Stimulated activated CD4-positive, alpha-beta T cell treated with anti-CD3 and anti-CD28 coated beads, Interleukin-1b, Interleukin-23, amount 100 ng/mL, for 48 hours (primary cell): ENCODE measurements at regions not wholly inside any gene's neighbourhood (a gene's known extent, or its start where the extent isn't known, plus 50 kb on each side); places are given as distances from the start of the nearest gene placed in this dataset.

Source experiments
- DNase-seq: peaks from one replicate; pipeline ENCODE4 v3.0.0-alpha.2; 2020

DNA sequence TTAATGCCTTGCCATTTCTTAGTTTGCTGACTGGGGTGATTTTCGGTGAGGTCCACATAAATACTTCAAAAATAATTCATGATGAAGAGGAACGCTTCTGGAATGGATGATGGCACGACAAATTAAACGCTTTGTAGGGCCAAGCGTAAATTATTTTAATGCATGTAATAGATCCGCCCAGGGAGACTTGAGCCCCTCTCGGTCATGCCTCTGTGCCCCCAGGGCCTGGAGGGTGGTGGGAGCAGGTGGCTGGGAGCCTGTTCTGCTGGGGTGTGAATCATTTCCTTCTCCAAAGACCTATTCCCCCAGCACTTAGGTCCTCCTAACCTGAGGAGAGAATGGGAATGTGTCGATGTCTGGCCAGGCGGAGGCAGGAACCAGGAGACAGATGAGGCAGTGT, 350.6 kb downstream of the ZNF536 start:
- no peak for DNase-seq

DNA sequence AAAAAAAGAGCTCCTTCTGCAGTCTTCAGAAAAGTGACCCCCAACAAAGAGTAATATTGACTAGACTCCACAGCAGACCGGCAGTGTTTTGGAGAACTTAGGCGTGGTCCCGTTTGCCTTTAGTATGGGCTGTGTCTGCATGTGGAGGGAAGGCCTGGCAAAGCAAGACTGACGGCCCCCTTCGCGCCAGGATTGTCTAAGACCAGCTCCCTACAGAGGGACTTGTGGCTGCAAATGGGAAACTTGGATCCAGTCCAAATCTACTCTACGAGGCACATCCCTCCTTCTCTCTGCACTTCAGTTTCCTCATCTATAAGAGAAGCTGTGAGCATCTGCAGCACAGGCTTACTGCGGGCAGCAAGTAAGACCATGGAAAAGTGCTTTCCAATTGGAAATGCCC, 350.0 kb downstream of the ZNF536 start:
- DNase-seq = no peak

DNA sequence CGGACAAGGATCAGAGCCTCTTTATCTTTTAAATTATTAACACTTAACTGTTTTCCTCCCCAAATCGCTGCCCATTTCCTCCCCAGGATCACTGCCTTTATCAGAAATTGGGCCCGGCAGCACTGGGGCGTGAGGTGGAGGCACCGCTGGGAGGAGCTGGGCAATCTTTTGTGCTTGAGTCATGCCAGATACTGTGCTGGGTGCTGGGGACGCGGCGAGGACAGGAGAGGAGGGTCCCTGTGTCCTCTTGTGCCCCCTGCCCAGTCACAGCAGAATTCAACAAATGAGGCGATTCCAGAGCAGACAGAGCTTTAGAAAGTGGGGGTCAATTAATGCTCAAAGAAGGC, 347.8 kb downstream of the ZNF536 start:
- DNase-seq = no peak

GRCh38 chr19:30719189-30719998, 347.2 kb downstream of the ZNF536 start:
- no peak for DNase-seq

GRCh38 chr19:30718707-30719106, 346.5 kb downstream of the ZNF536 start:
- no peak for DNase-seq

- no peak for DNase-seq
These were observed 345.8 kb downstream of the ZNF536 start for GRCh38 chr19:30718014-30718413.

DNA sequence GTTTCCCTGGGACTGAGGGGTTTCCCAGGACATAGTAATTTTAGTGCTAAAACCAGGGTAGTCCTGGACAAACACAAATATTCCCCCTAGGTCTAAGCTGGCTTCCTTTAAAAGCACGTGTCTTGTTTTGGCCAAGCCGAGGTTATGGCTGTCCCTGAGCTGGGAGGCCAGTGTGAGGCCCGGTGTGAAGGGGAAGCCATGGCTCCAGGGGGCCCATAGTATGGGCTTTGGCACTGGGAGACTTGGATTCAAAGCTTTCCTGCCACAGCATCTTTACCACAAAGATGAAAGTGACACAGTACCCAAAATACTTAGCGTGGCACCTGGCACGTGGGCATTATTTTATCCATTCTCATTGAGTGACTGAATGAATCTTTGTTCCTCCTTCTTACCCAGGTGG, 345.2 kb downstream of the ZNF536 start:
- no peak for DNase-seq

- no peak for DNase-seq
These were observed 340.5 kb downstream of the ZNF536 start for GRCh38 chr19:30712431-30713337.

GRCh38 chr19:30711826-30712225, 339.6 kb downstream of the ZNF536 start:
- no peak for DNase-seq

- DNase-seq = no peak
These were observed 339.1 kb downstream of the ZNF536 start for GRCh38 chr19:30711296-30711695.

DNA sequence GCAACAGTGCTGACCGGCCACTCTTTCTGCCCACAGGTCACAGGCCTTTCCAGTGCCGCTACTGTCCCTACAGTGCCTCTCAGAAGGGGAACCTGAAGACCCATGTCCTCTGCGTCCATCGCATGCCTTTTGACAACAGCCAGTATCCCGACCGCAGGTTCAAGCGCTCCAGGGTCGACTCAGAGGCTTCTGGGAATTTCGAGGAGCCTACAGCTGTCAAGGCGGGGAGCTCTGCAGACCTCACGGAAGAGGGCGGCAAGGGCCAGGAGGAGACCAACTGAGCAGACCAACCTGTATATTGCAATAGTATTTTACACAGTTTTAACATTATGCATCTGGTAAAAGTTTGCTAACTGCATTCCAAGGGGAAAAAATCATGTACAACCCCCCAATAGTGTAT, 338.5 kb downstream of the ZNF536 start:
- DNase-seq = no peak

GRCh38 chr19:30708416-30709178, 336.4 kb downstream of the ZNF536 start:
- DNase-seq = no peak

- no peak for DNase-seq
These were observed 332.7 kb downstream of the ZNF536 start for GRCh38 chr19:30704771-30705330.

DNA sequence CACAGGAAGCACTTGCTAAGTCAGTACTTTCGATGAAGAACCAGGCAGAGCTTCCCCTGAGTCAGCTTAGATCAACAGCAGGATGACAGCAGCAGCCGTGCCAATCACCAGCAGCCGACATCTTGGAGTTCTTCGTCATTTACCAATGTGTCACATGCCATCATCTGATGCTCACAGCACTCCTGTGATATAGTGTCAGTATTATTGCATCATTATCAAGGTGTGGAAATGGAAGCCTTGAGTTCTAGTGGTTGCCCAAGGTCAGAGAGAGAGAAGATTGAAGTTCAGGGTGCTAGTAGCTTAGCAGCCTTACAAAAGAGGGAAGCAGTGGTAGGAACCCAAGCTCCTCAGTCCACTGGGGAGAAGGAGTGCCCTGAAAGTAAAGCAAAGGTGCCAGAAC, 331.5 kb downstream of the ZNF536 start:
- DNase-seq = no peak

- no peak for DNase-seq
These were observed 329.0 kb downstream of the ZNF536 start for GRCh38 chr19:30701178-30701577.

DNA sequence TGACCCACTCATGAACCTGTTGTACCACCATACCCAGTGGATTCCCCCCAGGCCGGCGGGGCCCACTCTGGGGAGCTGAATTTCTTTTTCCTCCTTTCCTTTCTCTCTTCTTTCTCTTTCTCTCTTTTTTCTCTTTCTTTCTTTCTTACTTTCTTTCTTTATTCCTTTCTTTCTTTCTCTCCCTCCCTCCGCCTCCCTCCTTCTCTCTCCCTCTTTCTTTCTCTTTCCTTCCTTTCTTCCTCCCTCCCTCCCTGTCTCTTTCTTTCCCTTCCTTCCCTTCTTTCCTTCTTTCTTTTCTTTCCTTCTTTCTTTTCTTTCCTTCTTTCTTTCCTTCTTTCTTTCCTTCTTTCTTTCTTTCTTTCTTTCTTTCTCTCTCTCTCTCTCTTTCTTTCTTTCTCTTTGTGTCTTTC, 327.7 kb downstream of the ZNF536 start:
- no peak for DNase-seq

DNA sequence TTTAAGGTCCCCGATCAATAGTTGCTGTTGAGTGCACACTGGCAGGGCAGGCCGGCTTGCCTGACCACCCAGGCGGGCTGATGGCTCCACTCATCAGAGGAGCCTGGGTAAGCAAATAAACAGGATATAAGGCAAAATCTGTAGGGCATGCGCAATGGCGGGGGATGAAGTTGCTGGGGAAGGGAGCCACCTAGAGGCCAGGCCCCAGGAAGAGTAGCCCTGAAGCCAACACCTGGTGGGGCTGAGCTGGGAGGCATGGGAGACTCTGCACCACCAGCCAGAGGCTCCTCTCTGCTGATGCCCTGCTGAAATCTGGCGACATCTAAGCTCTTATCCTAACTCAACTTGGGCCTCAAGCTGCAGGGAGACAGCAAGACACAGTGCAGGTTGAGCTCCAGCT, 324.3 kb downstream of the ZNF536 start:
- no peak for DNase-seq

DNA sequence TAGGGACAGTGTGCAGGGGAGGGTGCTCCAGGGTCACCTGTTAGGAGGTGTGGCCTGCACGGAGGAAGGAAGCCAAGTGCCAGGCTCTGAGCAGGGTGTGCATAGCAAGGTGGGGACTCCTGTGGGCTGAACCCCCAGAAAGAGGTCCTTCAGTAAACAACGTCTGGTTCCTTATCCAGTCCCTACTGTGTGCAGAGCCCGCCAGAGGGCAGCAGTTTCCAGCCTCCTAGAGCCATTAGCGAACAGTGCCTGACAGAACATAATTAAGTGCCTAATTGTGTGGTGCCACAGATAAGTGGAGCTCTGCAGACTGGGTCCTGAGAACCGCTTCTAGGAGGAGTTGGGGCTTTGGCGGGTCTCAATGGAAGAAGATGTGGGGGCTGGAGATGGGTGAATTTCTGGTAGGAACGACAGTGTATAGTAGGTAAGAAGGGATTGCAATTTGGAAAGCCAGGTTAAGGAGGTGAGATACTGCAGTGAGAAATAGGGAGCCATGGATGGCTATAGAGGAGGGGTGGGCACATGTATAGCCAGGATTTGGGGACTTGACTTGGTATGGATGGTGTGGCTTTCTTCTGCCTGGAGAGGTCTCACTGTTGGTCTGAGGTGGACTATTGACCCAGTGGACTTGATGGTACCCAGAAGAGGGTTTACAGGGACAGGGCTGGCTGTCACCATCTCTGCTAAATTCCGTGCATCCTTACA, 323.1 kb downstream of the ZNF536 start:
- no peak for DNase-seq

DNA sequence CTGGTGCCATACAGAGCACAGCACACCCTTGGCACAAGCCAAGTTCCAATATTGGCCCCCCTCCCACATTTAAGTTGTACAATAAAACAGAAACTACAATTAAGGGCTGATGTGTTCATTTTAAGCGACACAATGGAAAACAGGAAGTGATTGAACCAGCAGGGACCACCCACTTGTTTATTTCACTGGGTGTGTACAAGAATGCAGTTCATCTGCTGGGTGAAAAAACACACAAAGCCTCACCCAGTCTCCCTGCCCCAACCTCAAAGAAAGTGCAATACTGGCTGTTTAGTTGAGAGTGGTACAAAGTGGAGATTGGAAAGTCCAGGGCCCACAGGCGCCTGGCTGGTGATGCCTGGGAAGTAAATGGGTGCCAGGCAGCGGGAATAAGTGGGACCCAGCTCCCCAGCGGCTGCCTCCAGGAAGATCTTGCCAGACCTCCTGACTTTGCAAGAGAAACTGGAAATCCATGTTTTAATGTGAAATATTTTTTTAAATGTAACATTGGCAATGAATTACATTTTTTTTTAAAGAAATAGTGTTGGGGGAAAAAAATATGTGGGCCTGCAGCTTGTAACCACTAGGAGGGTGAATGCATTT, 322.1 kb downstream of the ZNF536 start:
- no peak for DNase-seq

GRCh38 chr19:30692879-30693503, 320.8 kb downstream of the ZNF536 start:
- DNase-seq = no peak

- DNase-seq = no peak
These were observed 320.1 kb downstream of the ZNF536 start for GRCh38 chr19:30692181-30692811.
